Activated naive CD8-positive, alpha-beta T cell treated with anti-CD3 and anti-CD28 coated beads, Interleukin-2, amount 50 U/mL, for 24 hours (primary cell): ENCODE measurements at regions not wholly inside any gene's neighbourhood (a gene's known extent, or its start where the extent isn't known, plus 50 kb on each side); places are given as distances from the start of the nearest gene placed in this dataset.

Source experiments
- ATAC-seq: fragments of 150-1000 bp; cut with Tn5 transposase; one replicate; pipeline ENCODE4 v1.10.0; 2021
- DNase-seq: peaks from one replicate; pipeline ENCODE4 v3.0.0; 2021
- H3K27ac Mint-ChIP-seq: one replicate; pipeline ENCODE4 v1.8.0; 2021; ENCODE audit warnings: mild to moderate bottlenecking, mixed read lengths
- H3K27me3 Mint-ChIP-seq: one replicate; pipeline ENCODE4 v1.8.0; 2021; ENCODE audit warnings: mixed read lengths
- H3K36me3 Mint-ChIP-seq: one replicate; pipeline ENCODE4 v1.8.0; 2021; ENCODE audit warnings: low read depth, mixed read lengths
- H3K4me1 Mint-ChIP-seq: one replicate; pipeline ENCODE4 v1.8.0; 2021; ENCODE audit warnings: mixed read lengths
- H3K4me3 Mint-ChIP-seq: one replicate; pipeline ENCODE4 v1.8.0; 2021; ENCODE audit warnings: mild to moderate bottlenecking, moderate library complexity, mixed read lengths
- H3K9me3 Mint-ChIP-seq: one replicate; pipeline ENCODE4 v1.8.0; 2021; ENCODE audit warnings: mixed read lengths

GRCh38 chr2:121944072-121944831 lies 188.8 kb downstream of the TSN start:
- Mint-ChIP-seq H3K27me3 (peaks cover 2% of the 10 kb centered on the region), H3K4me1 (no peaks in the 10 kb centered on the region), H3K9me3 (no peaks in the 10 kb centered on the region), H3K4me3 (no peak overlapping the region), H3K36me3 (no peaks in the 10 kb centered on the region), H3K27ac (no peak overlapping the region)
- ATAC-seq = no peak
- no peak for DNase-seq

DNA sequence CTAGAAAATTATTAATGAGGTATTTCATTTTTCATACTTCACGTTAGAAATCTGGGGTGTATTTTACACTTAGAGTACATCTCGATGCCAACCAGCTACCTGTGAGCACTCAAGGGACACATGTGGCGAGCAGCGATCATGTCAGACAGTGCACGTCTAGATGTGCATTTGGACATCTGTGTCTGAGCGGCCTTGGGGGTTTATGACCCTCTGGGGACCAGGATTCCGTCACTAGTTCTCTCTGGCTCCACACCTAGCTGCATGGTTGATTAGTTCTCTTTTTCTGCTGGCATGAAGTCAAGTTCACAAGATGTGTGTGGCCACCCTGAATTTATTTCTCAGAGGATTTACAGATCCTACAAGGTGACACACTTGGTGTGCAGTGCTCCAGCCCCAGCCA lies 192.2 kb downstream of the TSN start:
- no peak overlapping the region for H3K4me3 Mint-ChIP-seq
- no peaks in the 10 kb centered on the region for H3K9me3 Mint-ChIP-seq
- H3K36me3 Mint-ChIP-seq = no peaks in the 10 kb centered on the region
- no peaks in the 10 kb centered on the region for H3K4me1 Mint-ChIP-seq
- H3K27me3 Mint-ChIP-seq = no peaks in the 10 kb centered on the region
- H3K27ac Mint-ChIP-seq = no peak overlapping the region
- no peak for ATAC-seq
- no peak for DNase-seq

- ATAC-seq (no peak), DNase-seq (no peak)
- no peak overlapping the region for H3K4me3 Mint-ChIP-seq
- H3K9me3 Mint-ChIP-seq = no peaks in the 10 kb centered on the region
- no peaks in the 10 kb centered on the region for H3K36me3 Mint-ChIP-seq
- no peak overlapping the region for H3K27ac Mint-ChIP-seq
- H3K27me3 Mint-ChIP-seq = no peaks in the 10 kb centered on the region
- no peaks in the 10 kb centered on the region for H3K4me1 Mint-ChIP-seq
These were observed 193.8 kb downstream of the TSN start for GRCh38 chr2:121949271-121949670.

DNA sequence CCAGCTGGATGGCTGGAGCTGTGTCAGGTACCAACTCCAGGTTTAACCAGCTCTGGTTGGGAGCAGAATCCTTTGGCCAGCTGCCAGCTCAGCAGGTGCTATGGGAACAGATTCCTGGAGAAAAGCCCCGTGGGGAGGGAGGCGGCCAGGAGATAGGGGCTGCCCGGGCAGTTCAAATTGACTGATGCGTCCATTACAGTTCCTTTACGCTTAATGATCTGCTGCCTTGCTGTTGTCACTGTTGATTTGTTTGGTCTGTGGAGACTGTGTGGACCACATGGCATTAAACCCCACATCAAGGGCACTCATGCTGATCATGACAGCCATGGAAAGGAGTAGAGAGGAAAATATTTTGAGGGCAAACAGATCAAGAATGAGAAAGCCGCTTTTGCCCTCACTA lies 200.0 kb downstream of the TSN start:
- Mint-ChIP-seq H3K27ac (no peak overlapping the region), H3K9me3 (no peaks in the 10 kb centered on the region), H3K4me3 (no peak overlapping the region), H3K27me3 (peaks cover 2% of the 10 kb centered on the region), H3K4me1 (no peaks in the 10 kb centered on the region), H3K36me3 (no peaks in the 10 kb centered on the region)
- ATAC-seq (no peak), DNase-seq (no peak)

DNA sequence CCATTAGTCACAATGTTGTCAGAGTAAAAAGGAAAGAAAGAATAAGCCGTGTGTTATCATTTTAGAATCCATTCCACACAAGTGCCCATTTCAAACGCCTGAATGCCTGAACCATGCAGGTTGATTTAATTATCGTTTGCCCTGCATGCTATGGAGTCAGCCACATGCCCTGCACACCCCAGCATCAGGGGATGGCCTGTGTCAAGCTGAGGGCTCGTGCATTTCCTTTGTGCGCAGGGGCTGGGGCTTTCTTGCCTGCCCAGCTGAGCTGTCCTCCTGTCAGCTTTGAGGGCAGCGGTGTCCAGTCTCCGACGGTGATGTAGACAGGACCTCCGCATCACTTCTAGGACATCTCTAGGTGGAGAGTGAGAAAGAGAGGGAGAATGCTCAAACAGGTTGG lies 200.4 kb downstream of the TSN start:
- H3K9me3 Mint-ChIP-seq = no peaks in the 10 kb centered on the region
- ATAC-seq (no peak), DNase-seq (no peak)
- no peak overlapping the region for H3K27ac Mint-ChIP-seq
- no peaks in the 10 kb centered on the region for H3K4me1 Mint-ChIP-seq
- H3K36me3 Mint-ChIP-seq = no peaks in the 10 kb centered on the region
- H3K27me3 Mint-ChIP-seq = peaks cover 2% of the 10 kb centered on the region
- H3K4me3 Mint-ChIP-seq = no peak overlapping the region

- Mint-ChIP-seq H3K27me3 (no peaks in the 10 kb centered on the region), H3K36me3 (no peaks in the 10 kb centered on the region), H3K4me1 (no peaks in the 10 kb centered on the region), H3K9me3 (no peaks in the 10 kb centered on the region), H3K4me3 (no peak overlapping the region), H3K27ac (no peak overlapping the region)
- DNase-seq = no peak
- no peak for ATAC-seq
These were observed 204.8 kb downstream of the TSN start for GRCh38 chr2:121960251-121960650.

DNA sequence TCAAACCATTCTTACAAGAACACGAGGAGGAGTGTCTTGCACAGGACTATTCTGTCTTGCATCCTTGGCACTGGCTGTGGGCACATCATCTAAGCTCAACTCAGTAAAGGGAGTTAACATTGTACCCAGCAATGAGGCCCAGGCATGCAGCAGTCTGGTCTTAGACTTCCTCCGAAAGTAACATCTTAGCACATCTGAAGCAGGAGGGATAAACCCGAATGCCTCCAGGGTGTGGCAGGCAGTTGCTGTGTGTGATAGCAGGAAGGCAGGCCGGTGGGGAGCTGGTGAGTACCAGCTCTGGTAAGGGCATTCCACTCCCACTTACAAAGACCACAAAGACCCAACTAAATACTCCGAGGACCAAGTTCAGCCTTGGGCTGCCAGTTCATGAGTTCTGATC lies 206.3 kb downstream of the TSN start:
- H3K9me3 Mint-ChIP-seq = no peaks in the 10 kb centered on the region
- no peak overlapping the region for H3K27ac Mint-ChIP-seq
- H3K4me3 Mint-ChIP-seq = no peak overlapping the region
- no peaks in the 10 kb centered on the region for H3K4me1 Mint-ChIP-seq
- no peaks in the 10 kb centered on the region for H3K36me3 Mint-ChIP-seq
- no peak for ATAC-seq
- no peaks in the 10 kb centered on the region for H3K27me3 Mint-ChIP-seq
- DNase-seq = no peak

- no peaks in the 10 kb centered on the region for H3K36me3 Mint-ChIP-seq
These were observed 210.2 kb downstream of the TSN start for GRCh38 chr2:121965661-121966060.

GRCh38 chr2:121966663-121967062 lies 211.2 kb downstream of the TSN start:
- H3K27ac Mint-ChIP-seq = no peak overlapping the region

More at GRCh38 chr2:121965661-121966060, 210.2 kb downstream of the TSN start:
- Mint-ChIP-seq H3K27me3 (peaks cover 3% of the 10 kb centered on the region), H3K9me3 (no peaks in the 10 kb centered on the region), H3K4me1 (no peaks in the 10 kb centered on the region), H3K4me3 (no peak overlapping the region), H3K27ac (no peak overlapping the region)
- DNase-seq (no peak), ATAC-seq (no peak)

GRCh38 chr2:121969166-121969565 lies 213.7 kb downstream of the TSN start:
- Mint-ChIP-seq H3K4me1 (no peaks in the 10 kb centered on the region), H3K36me3 (no peaks in the 10 kb centered on the region), H3K4me3 (no peak overlapping the region), H3K27me3 (peaks cover 3% of the 10 kb centered on the region), H3K9me3 (no peaks in the 10 kb centered on the region), H3K27ac (no peak overlapping the region)
- ATAC-seq (no peak), DNase-seq (no peak)

More at GRCh38 chr2:121966663-121967062, 211.2 kb downstream of the TSN start:
- Mint-ChIP-seq H3K27me3 (peaks cover 3% of the 10 kb centered on the region), H3K9me3 (no peaks in the 10 kb centered on the region), H3K4me3 (no peak overlapping the region), H3K36me3 (no peaks in the 10 kb centered on the region), H3K4me1 (no peaks in the 10 kb centered on the region)
- DNase-seq (no peak), ATAC-seq (no peak)

GRCh38 chr2:121969766-121970639 lies 214.6 kb downstream of the TSN start:
- Mint-ChIP-seq H3K9me3 (no peaks in the 10 kb centered on the region), H3K27me3 (peaks cover 3% of the 10 kb centered on the region), H3K36me3 (no peaks in the 10 kb centered on the region), H3K27ac (no peak overlapping the region), H3K4me3 (no peak overlapping the region), H3K4me1 (no peaks in the 10 kb centered on the region)
- ATAC-seq (no peak), DNase-seq (no peak)

GRCh38 chr2:121972203-121972602 lies 216.8 kb downstream of the TSN start:
- H3K9me3 Mint-ChIP-seq = no peaks in the 10 kb centered on the region
- H3K27ac Mint-ChIP-seq = no peak overlapping the region
- no peaks in the 10 kb centered on the region for H3K36me3 Mint-ChIP-seq
- H3K4me3 Mint-ChIP-seq = no peak overlapping the region
- H3K27me3 Mint-ChIP-seq = peaks cover 3% of the 10 kb centered on the region
- no peak for DNase-seq
- peaks cover 3% of the 10 kb centered on the region for H3K4me1 Mint-ChIP-seq
- ATAC-seq = no peak

DNA sequence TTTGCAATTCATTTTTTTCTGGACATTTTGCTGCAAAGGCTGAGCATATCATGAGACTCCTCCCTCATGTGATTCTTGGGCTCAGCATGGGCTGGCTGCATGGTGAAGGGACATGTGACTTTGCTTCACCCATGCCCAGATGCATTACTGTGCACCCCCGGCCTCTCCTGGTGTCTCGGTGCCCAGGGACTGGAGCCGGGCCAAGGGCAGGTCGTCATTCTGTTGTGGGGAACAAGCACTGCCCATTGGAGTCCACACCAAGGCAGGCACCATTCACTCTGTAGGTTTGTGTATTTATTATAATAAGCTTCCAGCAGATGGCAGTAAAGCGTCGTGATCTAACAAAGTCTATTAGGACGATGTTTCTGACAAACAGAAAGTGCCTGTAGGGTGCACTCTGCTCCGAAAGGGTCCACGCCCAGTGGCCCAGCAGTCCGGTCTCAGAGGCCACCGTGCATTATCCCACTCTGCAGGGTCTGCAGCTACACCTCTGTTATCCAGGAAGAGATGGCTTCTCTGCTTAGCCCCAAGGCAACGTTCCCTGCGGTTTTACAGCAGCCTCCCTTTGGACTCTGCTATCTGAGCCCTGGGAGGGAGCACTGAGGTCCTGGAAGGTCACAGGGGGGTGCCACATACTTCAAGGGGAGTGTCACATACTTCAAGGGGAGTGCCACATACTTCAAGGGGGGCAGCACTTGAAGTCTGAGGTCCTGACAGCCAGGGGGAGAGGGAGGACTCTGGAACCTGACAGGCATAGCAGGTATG lies 219.6 kb downstream of the TSN start:
- H3K4me3 Mint-ChIP-seq = no peak overlapping the region
- peaks cover 3% of the 10 kb centered on the region for H3K4me1 Mint-ChIP-seq
- no peak overlapping the region for H3K27ac Mint-ChIP-seq
- ATAC-seq (peak; percentile 84), DNase-seq (peak; percentile 26)
- no peaks in the 10 kb centered on the region for H3K36me3 Mint-ChIP-seq
- H3K9me3 Mint-ChIP-seq = no peaks in the 10 kb centered on the region
- no peaks in the 10 kb centered on the region for H3K27me3 Mint-ChIP-seq

DNA sequence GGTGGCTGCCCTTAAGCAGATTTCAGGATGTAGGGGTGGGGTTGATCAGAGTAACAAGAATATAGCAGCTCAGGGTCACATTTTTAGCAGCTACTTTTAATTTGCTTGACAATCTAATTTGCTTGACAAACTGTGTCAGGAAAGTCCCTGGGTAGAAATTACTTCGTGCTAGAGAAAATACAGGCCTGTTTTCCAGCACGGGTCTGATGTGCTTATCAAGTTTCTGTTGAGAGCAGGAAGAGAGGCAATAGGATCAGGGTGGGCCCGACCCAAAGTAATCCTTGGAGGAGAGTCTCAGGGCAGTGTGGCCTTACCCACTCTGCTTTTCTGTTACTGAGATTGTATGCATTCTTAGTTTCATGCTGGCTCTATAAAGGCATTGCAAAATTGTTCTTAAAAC lies 221.5 kb downstream of the TSN start:
- Mint-ChIP-seq H3K27ac (no peak overlapping the region), H3K9me3 (no peaks in the 10 kb centered on the region), H3K27me3 (no peaks in the 10 kb centered on the region), H3K4me3 (no peak overlapping the region), H3K4me1 (peaks cover 3% of the 10 kb centered on the region), H3K36me3 (no peaks in the 10 kb centered on the region)
- DNase-seq (no peak), ATAC-seq (no peak)
